Erythroblast (primary cell): ENCODE measurements at regions not wholly inside any gene's neighbourhood (a gene's known extent, or its start where the extent isn't known, plus 50 kb on each side); places are given as distances from the start of the nearest gene placed in this dataset.

Experiments used
- GATA1 ChIP-seq: IDR thresholded peaks from 2 replicates; pipeline ENCODE4 v1.6.1; 2011; ENCODE audit warnings: low read depth, mild to moderate bottlenecking, control low read depth, low read length, moderate library complexity
- POLR2A ChIP-seq: IDR thresholded peaks from 2 replicates; pipeline ENCODE4 v1.6.1; 2011; ENCODE audit warnings: mild to moderate bottlenecking, low read length

- TF ChIP-seq POLR2A, result no peak
- TF ChIP-seq GATA1, result no peak
Measured at GRCh38 chr6:120278689-120279396, 929.3 kb upstream of the MAN1A1 start.
